Caco-2 (cell line): ENCODE measurements at regions not wholly inside any gene's neighbourhood (a gene's known extent, or its start where the extent isn't known, plus 50 kb on each side); places are given as distances from the start of the nearest gene placed in this dataset.

Experiments
- BruUV-seq: library from RNA; stranded (reverse); fragments of 400-500 nt; replicated peaks from 2 replicates; lab custom pipeline; 2021; lab: Mats Ljungman, UMichigan
- CTCF ChIA-PET: fragments of 300-600 bp; sonication (Branson Sonifier 250); formaldehyde crosslinking; loops from one replicate; lab custom pipeline; 2022; ENCODE audit warnings: antibody characterized with exemption; lab: Charles Lee
- POLR2A ChIA-PET: fragments of 300-600 bp; sonication (Branson Sonifier 250); formaldehyde crosslinking; loops from one replicate; lab custom pipeline; 2022; ENCODE audit warnings: antibody characterized with exemption; lab: Charles Lee
- DNase-seq, 2 experiments: peaks; one replicate each; pipeline versions ENCODE4 v3.0.0 to v3.0.0-alpha.2; 2020 to 2022
- H3K27me3 ChIP-seq: replicated peaks from 2 replicates; pipeline ENCODE4 v1.6.0; 2011; ENCODE audit warnings: low read length; ENCODE audit not compliant: control insufficient read depth, insufficient read depth
- H3K36me3 ChIP-seq: 2 replicates; pipeline ENCODE4 v1.5.1; 2011; ENCODE audit warnings: low read length; ENCODE audit not compliant: control insufficient read depth, insufficient read depth
- H3K4me1 ChIP-seq: fragments of 250-450 bp; sonication (Bioruptor Pico); 2 replicates; pipeline ENCODE4 v1.5.1; 2020; ENCODE audit warnings: mild to moderate bottlenecking
- H3K4me3 ChIP-seq: 2 replicates; pipeline ENCODE4 v1.5.1; 2011; ENCODE audit warnings: low read depth, mild to moderate bottlenecking, control low read depth, low read length
- H3K9me3 ChIP-seq: fragments of 250-450 bp; sonication (Bioruptor Pico); 2 replicates; pipeline ENCODE4 v1.5.1; 2020; ENCODE audit warnings: mild to moderate bottlenecking, moderate library complexity
- H3K27ac Mint-ChIP-seq: one replicate; pipeline ENCODE4 v1.8.0; 2022; ENCODE audit warnings: mixed read lengths; ENCODE audit not compliant: unreplicated experiment
- H3K27me3 Mint-ChIP-seq: one replicate; pipeline ENCODE4 v1.8.0; 2022; ENCODE audit warnings: mixed read lengths; ENCODE audit not compliant: insufficient read depth, unreplicated experiment
- H3K36me3 Mint-ChIP-seq: one replicate; pipeline ENCODE4 v1.8.0; 2022; ENCODE audit warnings: mild to moderate bottlenecking, mixed read lengths; ENCODE audit not compliant: insufficient read depth, unreplicated experiment
- H3K4me1 Mint-ChIP-seq: one replicate; pipeline ENCODE4 v1.8.0; 2022; ENCODE audit warnings: low read depth, mixed read lengths; ENCODE audit not compliant: unreplicated experiment
- H3K4me3 Mint-ChIP-seq: one replicate; pipeline ENCODE4 v1.8.0; 2022; ENCODE audit warnings: mild to moderate bottlenecking, moderate library complexity, mixed read lengths; ENCODE audit not compliant: unreplicated experiment
- H3K9me3 Mint-ChIP-seq: one replicate; pipeline ENCODE4 v1.8.0; 2022; ENCODE audit warnings: mixed read lengths; ENCODE audit not compliant: unreplicated experiment
- CTCF ChIP-seq, 2 experiments: fragments of 200-600 bp in 1 of 2; IDR thresholded peaks; 1 replicate in 1 of 2; 2 replicates in 1 of 2; pipeline versions ENCODE4 v1.5.1 to v1.8.0; 2011 to 2022; ENCODE audit warnings: antibody characterized with exemption in 1 of 2, control low read depth in 1 of 2, inconsistent platforms in 1 of 2, low read depth in 1 of 2, low read length in 1 of 2, mild to moderate bottlenecking in 1 of 2, moderate library complexity in 1 of 2; ENCODE audit not compliant: insufficient read depth in 1 of 2, severe bottlenecking in 1 of 2, unreplicated experiment in 1 of 2
- intact Hi-C: fragments of 100-400 bp; cut with micrococcal nuclease; formaldehyde crosslinking; loops from one replicate; pipeline ENCODE4 v1.10.0; 2022; ENCODE audit not compliant: unreplicated experiment

- Mint-ChIP-seq H3K27ac (no peak overlapping the region), H3K4me3 (no peak overlapping the region), H3K36me3 (no peaks in the 10 kb centered on the region), H3K27me3 (peaks cover 9% of the 10 kb centered on the region), H3K4me1 (no peaks in the 10 kb centered on the region), H3K9me3 (no peaks in the 10 kb centered on the region)
- POLR2A ChIA-PET: no interaction called here
- intact Hi-C loops: no loop called here
- BruUV-seq: no TSS peak
- no peak for DNase-seq
- Histone ChIP-seq H3K36me3 (no peaks in the 10 kb centered on the region), H3K4me3 (no peak overlapping the region), H3K9me3 (0 out of 2 replicates have a peak, but pooled peaks cover 2% of the 10 kb centered on the region), H3K4me1 (no peaks in the 10 kb centered on the region; the same call in 1 of the 2 replicates), H3K27me3 (no peaks in the 10 kb centered on the region; the same call in 1 of the 2 replicates)
- CTCF ChIA-PET: no interaction called here
- TF ChIP-seq CTCF (IDR thresholded peaks at IDR 0.05; ENCODE audit: insufficient read depth in 1 of 2, low read depth in 1 of 2, low read length in 1 of 2, severe bottlenecking in 1 of 2, unreplicated experiment in 1 of 2): no peak
Measured at GRCh38 chr5:53241572-53241971, 132.0 kb upstream of the MOCS2 start.

DNA sequence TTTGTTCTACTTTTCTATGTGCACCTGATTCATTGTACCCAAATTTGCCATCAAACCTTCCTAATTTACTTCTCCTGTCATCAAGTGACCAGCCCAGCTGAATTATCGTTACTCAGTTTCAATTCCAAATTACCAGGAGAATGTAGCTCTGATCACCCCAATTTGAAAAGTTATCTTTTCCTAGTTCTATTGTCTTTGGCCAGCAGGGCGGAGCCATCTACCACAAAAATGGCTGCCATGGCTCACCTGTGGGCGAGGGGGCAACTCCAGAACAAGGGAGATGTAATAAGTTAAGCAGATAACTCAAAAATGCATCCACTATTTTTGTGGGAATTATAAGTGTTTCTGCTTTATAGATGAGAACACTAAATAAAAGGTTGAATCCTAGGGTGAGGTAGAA, 133.8 kb upstream of the MOCS2 start:
- Mint-ChIP-seq H3K4me3 (no peak overlapping the region), H3K9me3 (no peaks in the 10 kb centered on the region), H3K27me3 (peaks cover 7% of the 10 kb centered on the region), H3K4me1 (no peaks in the 10 kb centered on the region), H3K36me3 (no peaks in the 10 kb centered on the region), H3K27ac (no peak overlapping the region)
- intact Hi-C loops: no loop called here
- Histone ChIP-seq H3K36me3 (no peaks in the 10 kb centered on the region), H3K4me3 (no peak overlapping the region), H3K9me3 (0 out of 2 replicates have a peak, but pooled peaks cover 2% of the 10 kb centered on the region), H3K27me3 (no peaks in the 10 kb centered on the region; the same call in 1 of the 2 replicates), H3K4me1 (no peaks in the 10 kb centered on the region; the same call in 1 of the 2 replicates)
- DNase-seq: no peak
- ChIA-PET POLR2A (no interaction called here), CTCF (no interaction called here)
- BruUV-seq: no TSS peak
- TF ChIP-seq CTCF (IDR thresholded peaks at IDR 0.05; ENCODE audit: insufficient read depth in 1 of 2, low read depth in 1 of 2, low read length in 1 of 2, severe bottlenecking in 1 of 2, unreplicated experiment in 1 of 2): no peak

DNA sequence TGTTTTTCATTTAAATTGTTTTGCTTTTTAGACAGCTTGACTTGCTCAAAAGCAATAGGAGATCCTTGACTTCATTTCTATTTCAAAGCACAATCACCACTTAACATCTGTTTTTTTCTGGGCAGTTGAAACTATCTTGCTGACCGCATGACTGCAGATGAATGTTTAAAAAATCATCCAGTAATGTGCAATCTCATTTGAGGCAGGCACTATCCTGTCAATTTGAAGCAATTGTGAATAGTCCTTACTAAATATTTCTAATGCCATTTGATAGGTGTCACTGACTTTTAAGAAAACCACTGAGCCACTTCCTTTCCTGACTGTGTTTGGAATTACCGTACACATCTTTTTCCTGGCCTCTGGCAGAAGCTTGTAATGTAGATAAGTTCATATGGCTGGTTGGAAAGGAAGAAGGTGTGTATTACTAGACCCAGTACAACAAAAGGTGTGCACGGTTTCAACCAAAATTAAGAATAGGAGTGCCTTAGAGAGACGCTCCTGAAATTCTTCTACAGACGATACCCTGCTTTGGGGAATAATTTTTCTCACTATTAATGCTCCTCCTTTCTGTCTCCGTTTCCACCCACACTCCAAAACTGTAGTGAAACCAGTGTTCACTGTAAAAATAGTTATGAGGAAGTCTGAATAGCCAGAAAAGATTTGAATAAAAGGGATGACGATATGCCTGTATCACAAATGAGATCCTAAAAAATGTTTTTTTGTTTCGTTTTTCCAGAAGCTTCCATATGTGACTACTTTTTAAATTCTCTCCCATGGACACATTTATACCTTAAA, 136.7 kb upstream of the MOCS2 start:
- intact Hi-C loops: no loop called here

More for the DNA sequence above, 136.7 kb upstream of the MOCS2 start:
- Mint-ChIP-seq H3K4me3 (no peak overlapping the region), H3K9me3 (no peaks in the 10 kb centered on the region), H3K27ac (no peak overlapping the region), H3K36me3 (no peaks in the 10 kb centered on the region), H3K4me1 (no peaks in the 10 kb centered on the region), H3K27me3 (peaks cover 16% of the 10 kb centered on the region)
- ChIA-PET CTCF (no interaction called here), POLR2A (no interaction called here)
- no peaks in the 10 kb centered on the region for H3K36me3 ChIP-seq
- no peak for DNase-seq
- H3K4me1 ChIP-seq: no peaks in the 10 kb centered on the region; the same call in 1 of the 2 replicates
- H3K4me3 ChIP-seq: no peak overlapping the region
- 0 out of 2 replicates have a peak, but pooled peaks cover 2% of the 10 kb centered on the region for H3K9me3 ChIP-seq
- no peak for TF ChIP-seq CTCF (IDR thresholded peaks at IDR 0.05; ENCODE audit: insufficient read depth in 1 of 2, low read depth in 1 of 2, low read length in 1 of 2, severe bottlenecking in 1 of 2, unreplicated experiment in 1 of 2)
- no TSS peak for BruUV-seq
- H3K27me3 ChIP-seq: no peaks in the 10 kb centered on the region; the same call in 1 of the 2 replicates
